GM19025 (cell line): ENCODE measurements at regions not wholly inside any gene's neighbourhood (a gene's known extent, or its start where the extent isn't known, plus 50 kb on each side); places are given as distances from the start of the nearest gene placed in this dataset.
"Not testable (repeated sequence)": the region's sequence is repeated elsewhere in the genome, so short reads cannot be mapped to it uniquely, and the experiment has no call there.

ENCODE experiments used
- ATAC-seq: cut with Tn5 transposase; IDR thresholded peaks from one replicate; pipeline ENCODE4 v1.9.1; 2021; ENCODE audit warnings: mild to moderate bottlenecking, low read depth, moderate library complexity; ENCODE audit not compliant: unreplicated experiment

GRCh38 chr5:98227489-98227888 is 546.0 kb upstream of the RGMB start:
- ATAC-seq: no peak

GRCh38 chr5:98231089-98231488 is 542.4 kb upstream of the RGMB start:
- ATAC-seq: no peak

GRCh38 chr5:98237794-98238193 is 535.7 kb upstream of the RGMB start:
- ATAC-seq: not testable (repeated sequence)

GRCh38 chr5:98243972-98244371 is 529.5 kb upstream of the RGMB start:
- ATAC-seq: no peak

- ATAC-seq: no peak
Measured at GRCh38 chr5:98248949-98249348, 524.5 kb upstream of the RGMB start.

GRCh38 chr5:98258939-98259338 is 514.5 kb upstream of the RGMB start:
- ATAC-seq: no peak

- ATAC-seq: no peak
Measured at GRCh38 chr5:98259595-98259994, 513.9 kb upstream of the RGMB start.

GRCh38 chr5:98263084-98263483 is 510.4 kb upstream of the RGMB start:
- ATAC-seq: no peak

- ATAC-seq: no peak
Measured at GRCh38 chr5:98268162-98268860, 505.2 kb upstream of the RGMB start.

- no peak for ATAC-seq
Measured at GRCh38 chr5:98275980-98276379, 497.5 kb upstream of the RGMB start.

GRCh38 chr5:98282521-98282920 is 490.9 kb upstream of the RGMB start:
- no peak for ATAC-seq

- no peak for ATAC-seq
Measured at GRCh38 chr5:98292496-98292895, 481.0 kb upstream of the RGMB start.

GRCh38 chr5:98296426-98296825 is 477.0 kb upstream of the RGMB start:
- no peak for ATAC-seq

GRCh38 chr5:98299435-98299834 is 474.0 kb upstream of the RGMB start:
- ATAC-seq: no peak

GRCh38 chr5:98301547-98301946 is 471.9 kb upstream of the RGMB start:
- no peak for ATAC-seq

- ATAC-seq: no peak
Measured at GRCh38 chr5:98307811-98308210, 465.7 kb upstream of the RGMB start.

GRCh38 chr5:98308231-98308630 is 465.2 kb upstream of the RGMB start:
- ATAC-seq: no peak

- no peak for ATAC-seq
Measured at GRCh38 chr5:98308960-98309359, 464.5 kb upstream of the RGMB start.

- peak; percentile 78 for ATAC-seq
Measured at GRCh38 chr5:98309785-98310598, 463.5 kb upstream of the RGMB start.

- ATAC-seq: no peak
Measured at GRCh38 chr5:98314292-98314691, 459.2 kb upstream of the RGMB start.

- no peak for ATAC-seq
Measured at GRCh38 chr5:98318386-98318785, 455.1 kb upstream of the RGMB start.
